Prostate gland (tissue), 1 donor: ENCODE measurements at regions not wholly inside any gene's neighbourhood (a gene's known extent, or its start where the extent isn't known, plus 50 kb on each side); places are given as distances from the start of the nearest gene placed in this dataset.

Source experiments
- POLR2A ChIP-seq: fragments of 450-650 bp; IDR thresholded peaks from one replicate; pipeline ENCODE4 v1.6.1; 2016; ENCODE audit warnings: antibody characterized with exemption, mild to moderate bottlenecking
- POLR2AphosphoS5 ChIP-seq: sonication (generic); formaldehyde crosslinking; IDR thresholded peaks from one replicate; pipeline ENCODE4 v1.6.1; 2017; ENCODE audit warnings: antibody characterized with exemption

- no peak for TF ChIP-seq POLR2AphosphoS5
- TF ChIP-seq POLR2A = no peak
These were observed 363.6 kb downstream of the BRD1 start for GRCh38 chr22:49464037-49464436.
